Endothelial cell of umbilical vein (primary cell): ENCODE measurements at regions not wholly inside any gene's neighbourhood (a gene's known extent, or its start where the extent isn't known, plus 50 kb on each side); places are given as distances from the start of the nearest gene placed in this dataset.

Source experiments
- BruUV-seq: library from RNA; stranded (reverse); fragments of 400-500 nt; replicated peaks from 2 replicates; lab custom pipeline; 2021; lab: Mats Ljungman, UMichigan
- CTCF ChIA-PET: fragments of 300-600, 350-600 bp; sonication (Branson Sonifier 250); formaldehyde crosslinking; loops from one replicate; lab custom pipeline; 2021; ENCODE audit warnings: antibody characterized with exemption, inconsistent platforms; lab: Charles Lee
- POLR2A ChIA-PET: fragments of 300-600, 350-600 bp; sonication (Branson Sonifier 250); formaldehyde crosslinking; loops from one replicate; lab custom pipeline; 2021; ENCODE audit warnings: antibody characterized with exemption, inconsistent platforms; lab: Charles Lee
- DNase-seq: peaks from one replicate; pipeline ENCODE4 v3.0.0-alpha.2; 2011; ENCODE audit warnings: low read depth, low spot score
- FAIRE-seq: peaks from 2 replicates; lab custom pipeline; 2011; peaks lifted over from hg19 to GRCh38; lab: Jason Lieb, UNC
- H2AFZ ChIP-seq: 2 replicates; pipeline ENCODE4 v1.6.0; 2012; ENCODE audit warnings: low read depth, low read length, control low read depth, inconsistent platforms
- H3K27ac ChIP-seq: 2 replicates; pipeline ENCODE4 v1.5.1; 2011; ENCODE audit warnings: low read depth, mild to moderate bottlenecking, control low read depth, low read length, moderate library complexity; ENCODE audit not compliant: insufficient read depth
- H3K27me3 ChIP-seq, 2 experiments: 2 replicates each; pipeline versions ENCODE4 v1.6.0 to v1.6.1; 2011; ENCODE audit warnings: low read length in 2 of 2, mixed read lengths in 1 of 2; ENCODE audit not compliant: control insufficient read depth in 2 of 2, insufficient read depth in 2 of 2
- H3K36me3 ChIP-seq, 2 experiments: 2 replicates in 1 of 2; 3 replicates in 1 of 2; pipeline ENCODE4 v1.5.1; 2011; ENCODE audit warnings: low read length in 2 of 2, mild to moderate bottlenecking in 1 of 2, moderate library complexity in 1 of 2; ENCODE audit not compliant: control insufficient read depth in 2 of 2, insufficient read depth in 2 of 2; ENCODE audit errors: extremely low read depth in 1 of 2
- H3K4me1 ChIP-seq: 3 replicates; pipeline ENCODE4 v1.5.1; 2011; ENCODE audit warnings: mild to moderate bottlenecking, low read length; ENCODE audit not compliant: control insufficient read depth, insufficient read depth; ENCODE audit errors: extremely low read depth
- H3K4me2 ChIP-seq: 2 replicates; pipeline ENCODE4 v1.6.1; 2011; ENCODE audit warnings: low read length, control low read depth, mixed read lengths; ENCODE audit not compliant: insufficient read depth
- H3K4me3 ChIP-seq, 3 experiments: fragments of 200-600 bp in 1 of 3; sonication (generic), shearing (Covaris generic) in 1 of 3; replicated peaks in 1 of 3; 2 replicates each; pipeline ENCODE4 v1.5.1; 2011 to 2016; ENCODE audit warnings: control low read depth in 3 of 3, low read length in 3 of 3, mild to moderate bottlenecking in 2 of 3, inconsistent platforms in 1 of 3, low read depth in 1 of 3, moderate library complexity in 1 of 3; ENCODE audit not compliant: insufficient read depth in 1 of 3
- H3K79me2 ChIP-seq: 2 replicates; pipeline ENCODE4 v1.6.0; 2012; ENCODE audit warnings: low read length, inconsistent platforms; ENCODE audit not compliant: control insufficient read depth, insufficient read depth
- H3K9ac ChIP-seq: replicated peaks from 2 replicates; pipeline ENCODE3; 2011; ENCODE audit warnings: low read length, control low read depth; ENCODE audit not compliant: insufficient read depth; ENCODE audit errors: extremely low read depth
- H3K9me1 ChIP-seq: replicated peaks from 3 replicates; pipeline ENCODE4 v1.6.0; 2011; ENCODE audit warnings: mild to moderate bottlenecking, low read length; ENCODE audit not compliant: control insufficient read depth, insufficient read depth; ENCODE audit errors: extremely low read depth
- H3K9me3 ChIP-seq: replicated peaks from 2 replicates; pipeline ENCODE4 v1.5.1; 2012; ENCODE audit warnings: low read length, inconsistent platforms; ENCODE audit not compliant: control insufficient read depth, insufficient read depth
- H4K20me1 ChIP-seq: replicated peaks from 2 replicates; pipeline ENCODE3; 2011; ENCODE audit warnings: mild to moderate bottlenecking, low read length; ENCODE audit not compliant: control insufficient read depth, insufficient read depth; ENCODE audit errors: extremely low read depth
- EZH2 ChIP-seq: IDR thresholded peaks from 2 replicates; pipeline ENCODE4 v1.6.1; 2012; ENCODE audit warnings: borderline replicate concordance, low read depth, mild to moderate bottlenecking, moderate library complexity, low read length, inconsistent platforms; ENCODE audit not compliant: severe bottlenecking
- FOS ChIP-seq: IDR thresholded peaks from 2 replicates; pipeline ENCODE4 v1.6.1; 2011; ENCODE audit warnings: mild to moderate bottlenecking, low read length, moderate library complexity, borderline replicate concordance; ENCODE audit not compliant: insufficient read depth
- GATA2 ChIP-seq: IDR thresholded peaks from 2 replicates; pipeline ENCODE4 v1.7.0; 2011; ENCODE audit warnings: low read depth, mild to moderate bottlenecking, moderate library complexity, mixed read lengths, low read length; ENCODE audit not compliant: insufficient read length, insufficient read depth
- JUN ChIP-seq: IDR thresholded peaks from 2 replicates; pipeline ENCODE4 v1.6.1; 2011; ENCODE audit warnings: borderline replicate concordance, low read depth; ENCODE audit not compliant: insufficient read length, insufficient read depth
- MYC ChIP-seq: IDR thresholded peaks from one replicate; pipeline ENCODE4 v1.6.1; 2011; ENCODE audit warnings: mild to moderate bottlenecking, low read depth, low read length
- POLR2A ChIP-seq: IDR thresholded peaks from 2 replicates; pipeline ENCODE4 v1.6.1; 2012; ENCODE audit warnings: low read depth, mild to moderate bottlenecking, control low read depth, low read length
- POLR2AphosphoS5 ChIP-seq: IDR thresholded peaks from 2 replicates; pipeline ENCODE4 v1.6.1; 2012; ENCODE audit warnings: low read depth, mild to moderate bottlenecking, control low read depth, low read length, moderate library complexity; ENCODE audit not compliant: insufficient read depth
- dilution Hi-C: fragments of 300-500 bp; cut with MboI; formaldehyde crosslinking; loops from one replicate; pipeline ENCODE4 v1.15.0; 2019; ENCODE audit warnings: low sequenced_read_pairs; ENCODE audit not compliant: extremely low pct_ligation_motif_present
- intact Hi-C: fragments of 100-400 bp; cut with micrococcal nuclease; formaldehyde crosslinking; loops from one replicate; pipeline ENCODE4 v1.10.0; 2022
- TF ChIP-seq, protein P1 (sequence below), 2 donors: IDR thresholded peaks; 1 replicate in 1 of 2; 2 replicates in 1 of 2; pipeline ENCODE4 v1.5.1; 2011; ENCODE audit warnings: low read length in 2 of 2, mild to moderate bottlenecking in 2 of 2, moderate library complexity in 2 of 2, control low read depth in 1 of 2, inconsistent platforms in 1 of 2, low read depth in 1 of 2; ENCODE audit not compliant: insufficient read depth in 1 of 2; ENCODE audit errors: extremely low read depth in 1 of 2
- TF ChIP-seq, protein P2 (sequence below): IDR thresholded peaks from 2 replicates; pipeline ENCODE4 v1.6.1; 2011; ENCODE audit not compliant: insufficient read depth, insufficient read length

DNA sequence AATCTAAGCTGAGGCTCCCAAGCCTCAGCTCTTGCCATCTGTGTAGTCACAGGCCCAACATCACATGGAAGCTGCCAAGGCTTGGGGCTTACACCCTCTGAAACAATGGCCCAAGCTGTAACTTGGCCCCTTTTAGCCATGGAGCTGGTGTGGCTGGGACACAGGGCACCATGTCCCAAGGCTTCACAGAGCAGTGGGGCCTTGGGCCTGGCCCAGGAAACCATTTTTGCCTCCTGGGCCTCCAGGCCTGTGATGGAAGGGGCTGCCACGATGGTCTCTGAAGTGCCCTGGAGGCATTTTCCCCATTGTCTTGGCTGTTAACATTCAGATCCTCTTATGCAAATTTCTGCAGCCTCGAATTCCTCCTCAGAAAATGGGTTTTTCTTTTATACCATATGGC is 952.3 kb upstream of the GOT2 start:
- Histone ChIP-seq H2AFZ (no peak overlapping the region), H3K9me1 (no peaks in the 10 kb centered on the region), H3K9ac (no peak overlapping the region), H3K79me2 (no peaks in the 10 kb centered on the region), H3K4me2 (no peak overlapping the region), H3K27me3 (no peaks in the 10 kb centered on the region), H3K9me3 (no peaks in the 10 kb centered on the region), H3K4me3 (no peak overlapping the region), H4K20me1 (no peaks in the 10 kb centered on the region), H3K36me3 (no peaks in the 10 kb centered on the region), H3K27ac (no peak overlapping the region), H3K4me1 (no peaks in the 10 kb centered on the region)
- POLR2A ChIA-PET, result no interaction called here
- no peak for FAIRE-seq
- dilution Hi-C loops, result no loop called here
- CTCF ChIA-PET, result no interaction called here
- no peak for DNase-seq
- BruUV-seq, result no TSS peak
- TF ChIP-seq GATA2 (no peak), FOS (no peak), EZH2 (no peak), POLR2A (no peak)
- TF ChIP-seq, protein P1, sequence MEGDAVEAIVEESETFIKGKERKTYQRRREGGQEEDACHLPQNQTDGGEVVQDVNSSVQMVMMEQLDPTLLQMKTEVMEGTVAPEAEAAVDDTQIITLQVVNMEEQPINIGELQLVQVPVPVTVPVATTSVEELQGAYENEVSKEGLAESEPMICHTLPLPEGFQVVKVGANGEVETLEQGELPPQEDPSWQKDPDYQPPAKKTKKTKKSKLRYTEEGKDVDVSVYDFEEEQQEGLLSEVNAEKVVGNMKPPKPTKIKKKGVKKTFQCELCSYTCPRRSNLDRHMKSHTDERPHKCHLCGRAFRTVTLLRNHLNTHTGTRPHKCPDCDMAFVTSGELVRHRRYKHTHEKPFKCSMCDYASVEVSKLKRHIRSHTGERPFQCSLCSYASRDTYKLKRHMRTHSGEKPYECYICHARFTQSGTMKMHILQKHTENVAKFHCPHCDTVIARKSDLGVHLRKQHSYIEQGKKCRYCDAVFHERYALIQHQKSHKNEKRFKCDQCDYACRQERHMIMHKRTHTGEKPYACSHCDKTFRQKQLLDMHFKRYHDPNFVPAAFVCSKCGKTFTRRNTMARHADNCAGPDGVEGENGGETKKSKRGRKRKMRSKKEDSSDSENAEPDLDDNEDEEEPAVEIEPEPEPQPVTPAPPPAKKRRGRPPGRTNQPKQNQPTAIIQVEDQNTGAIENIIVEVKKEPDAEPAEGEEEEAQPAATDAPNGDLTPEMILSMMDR (IDR thresholded peaks at IDR 0.05; ENCODE audit: extremely low read depth in 1 of 2, insufficient read depth in 1 of 2, low read depth in 1 of 2, low read length in 2 of 2), result no peak
- intact Hi-C loops, result no loop called here

DNA sequence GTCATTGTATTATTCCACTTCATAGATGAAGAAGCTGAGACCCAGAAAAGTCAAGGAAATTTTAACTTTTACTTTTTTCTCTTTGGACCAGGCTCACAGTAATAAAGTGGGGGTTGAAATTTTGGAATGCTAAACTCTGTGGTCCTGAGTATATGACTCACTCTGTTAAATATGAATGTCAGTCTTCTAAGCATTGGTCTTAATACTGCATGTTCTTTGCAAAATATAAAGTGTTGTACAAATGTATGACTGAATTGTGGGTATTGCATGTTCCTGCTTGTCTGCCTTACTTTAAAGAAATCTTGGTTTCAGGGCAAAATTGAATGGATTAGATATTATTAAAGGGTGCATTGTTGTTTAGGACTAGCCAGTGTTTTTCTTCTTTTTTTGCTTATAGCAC is 950.8 kb upstream of the GOT2 start:
- CTCF ChIA-PET, result no interaction called here
- H4K20me1 ChIP-seq, result no peaks in the 10 kb centered on the region
- FAIRE-seq (no peak), DNase-seq (no peak)
- H3K9ac ChIP-seq, result no peak overlapping the region
- H3K27me3 ChIP-seq, result no peaks in the 10 kb centered on the region
- POLR2A ChIA-PET, result no interaction called here
- H3K36me3 ChIP-seq, result no peaks in the 10 kb centered on the region
- no peaks in the 10 kb centered on the region for H3K9me3 ChIP-seq
- H2AFZ ChIP-seq, result no peak overlapping the region
- H3K9me1 ChIP-seq, result no peaks in the 10 kb centered on the region
- H3K79me2 ChIP-seq, result no peaks in the 10 kb centered on the region
- H3K27ac ChIP-seq, result no peak overlapping the region
- TF ChIP-seq, protein P1 (IDR thresholded peaks at IDR 0.05; ENCODE audit: extremely low read depth in 1 of 2, insufficient read depth in 1 of 2, low read depth in 1 of 2, low read length in 2 of 2), result no peak
- TF ChIP-seq GATA2 (no peak), POLR2A (no peak), EZH2 (no peak), JUN (no peak), MYC (no peak), FOS (no peak), POLR2AphosphoS5 (no peak)
- TF ChIP-seq, protein P2, sequence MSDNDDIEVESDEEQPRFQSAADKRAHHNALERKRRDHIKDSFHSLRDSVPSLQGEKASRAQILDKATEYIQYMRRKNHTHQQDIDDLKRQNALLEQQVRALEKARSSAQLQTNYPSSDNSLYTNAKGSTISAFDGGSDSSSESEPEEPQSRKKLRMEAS, result no peak
- dilution Hi-C loops (no loop called here), intact Hi-C loops (no loop called here)
- no peaks in the 10 kb centered on the region for H3K4me1 ChIP-seq
- H3K4me2 ChIP-seq, result no peak overlapping the region
- no peak overlapping the region for H3K4me3 ChIP-seq
- BruUV-seq, result no TSS peak
